Neuron (in vitro differentiated cells): ENCODE measurements at regions not wholly inside any gene's neighbourhood (a gene's known extent, or its start where the extent isn't known, plus 50 kb on each side); places are given as distances from the start of the nearest gene placed in this dataset.

Experiments
- H2AFZ ChIP-seq: one replicate; pipeline ENCODE4 v1.6.1; 2013; ENCODE audit warnings: low read depth, mild to moderate bottlenecking, inconsistent platforms, low read length, moderate library complexity
- H3K27me3 ChIP-seq: one replicate; pipeline ENCODE4 v1.6.1; 2013; ENCODE audit warnings: low read length; ENCODE audit not compliant: insufficient read depth
- H3K36me3 ChIP-seq: one replicate; pipeline ENCODE4 v1.6.1; 2013; ENCODE audit warnings: low read length; ENCODE audit not compliant: insufficient read depth
- H3K4me1 ChIP-seq: one replicate; pipeline ENCODE4 v1.6.1; 2013; ENCODE audit warnings: low read length; ENCODE audit not compliant: insufficient read depth
- H3K4me3 ChIP-seq: 2 replicates; pipeline ENCODE4 v1.5.1; 2013; ENCODE audit warnings: mild to moderate bottlenecking, low read length, moderate library complexity
- H3K9me3 ChIP-seq: one replicate; pipeline ENCODE4 v1.6.1; 2013; ENCODE audit warnings: low read length

DNA sequence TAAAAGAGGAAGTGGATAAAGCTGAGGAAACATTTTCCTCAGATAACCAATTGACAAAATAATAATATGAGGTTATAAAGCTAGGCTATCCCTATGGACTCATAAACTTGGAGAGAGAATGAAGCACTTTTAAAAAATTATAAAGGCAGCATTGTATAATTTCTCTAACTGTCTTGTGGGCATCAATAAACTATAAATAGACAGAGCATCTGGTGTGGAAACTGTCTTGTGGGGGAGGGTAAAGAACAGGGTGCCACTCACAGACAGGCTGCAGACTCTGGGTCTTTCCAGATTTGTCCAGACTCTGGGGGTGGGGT lies 333.5 kb downstream of the BUD13 start:
- Histone ChIP-seq H3K9me3 (no peaks in the 10 kb centered on the region), H3K27me3 (no peaks in the 10 kb centered on the region), H3K4me1 (no peaks in the 10 kb centered on the region), H3K36me3 (no peaks in the 10 kb centered on the region), H3K4me3 (no peak overlapping the region), H2AFZ (no peak overlapping the region)

DNA sequence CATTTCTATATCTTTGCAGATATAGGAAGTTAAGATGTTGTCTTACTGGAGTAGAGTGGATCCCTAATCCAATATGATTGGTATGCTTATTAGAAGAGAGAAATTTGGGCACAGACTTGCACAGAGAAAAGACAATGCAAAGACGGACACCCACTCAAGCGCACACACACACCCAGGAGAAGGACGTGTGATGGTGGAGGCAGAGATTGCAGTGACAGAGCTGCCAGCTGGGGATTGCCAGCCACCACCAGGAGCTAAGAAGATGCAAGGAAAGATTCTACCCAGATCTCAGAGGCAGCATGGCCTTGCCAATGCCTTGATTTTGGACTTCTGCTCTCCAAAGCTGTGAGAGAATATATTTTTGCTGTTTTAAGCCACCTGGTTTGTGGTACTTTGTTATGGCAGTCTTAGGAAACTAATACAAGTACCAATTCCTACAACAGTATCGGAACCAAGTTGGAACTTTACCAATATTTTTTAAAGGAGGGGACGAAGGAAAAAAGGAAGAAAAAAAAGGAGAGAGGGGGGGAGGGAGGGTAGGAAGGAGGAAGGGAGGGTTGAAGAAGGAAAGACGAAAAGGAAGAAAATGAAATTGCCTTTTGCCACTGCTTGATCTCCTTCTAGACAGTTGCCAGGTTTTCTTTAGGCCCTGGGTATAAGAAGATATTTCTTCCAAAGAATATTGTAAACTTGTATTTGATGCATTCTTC lies 334.0 kb downstream of the BUD13 start:
- no peaks in the 10 kb centered on the region for H3K9me3 ChIP-seq
- H3K4me3 ChIP-seq, result no peak overlapping the region
- H2AFZ ChIP-seq, result no peak overlapping the region
- no peaks in the 10 kb centered on the region for H3K27me3 ChIP-seq
- no peaks in the 10 kb centered on the region for H3K36me3 ChIP-seq
- H3K4me1 ChIP-seq, result no peaks in the 10 kb centered on the region

DNA sequence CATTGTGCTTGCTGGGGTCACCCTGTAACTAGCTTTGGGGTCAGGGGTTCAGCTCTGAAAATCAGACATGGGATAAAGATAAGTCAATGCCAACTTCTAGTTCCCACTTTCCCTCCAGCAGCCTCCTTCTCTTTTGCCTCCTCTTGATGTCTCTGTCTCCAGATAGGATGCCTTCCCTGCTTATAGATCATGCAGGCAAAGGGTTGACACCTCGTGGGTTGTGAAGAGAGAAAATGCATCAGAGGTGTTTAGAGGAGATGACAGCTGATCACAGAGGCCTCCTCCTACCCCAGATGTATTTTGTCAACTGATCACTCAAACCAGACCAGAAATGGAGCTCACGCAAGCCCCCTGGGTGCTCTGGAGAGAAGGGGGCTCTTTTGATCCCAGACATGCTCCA lies 337.8 kb downstream of the BUD13 start:
- H3K27me3 ChIP-seq, result no peaks in the 10 kb centered on the region
- no peak overlapping the region for H3K4me3 ChIP-seq
- no peaks in the 10 kb centered on the region for H3K9me3 ChIP-seq
- no peaks in the 10 kb centered on the region for H3K36me3 ChIP-seq
- no peak overlapping the region for H2AFZ ChIP-seq
- no peaks in the 10 kb centered on the region for H3K4me1 ChIP-seq

DNA sequence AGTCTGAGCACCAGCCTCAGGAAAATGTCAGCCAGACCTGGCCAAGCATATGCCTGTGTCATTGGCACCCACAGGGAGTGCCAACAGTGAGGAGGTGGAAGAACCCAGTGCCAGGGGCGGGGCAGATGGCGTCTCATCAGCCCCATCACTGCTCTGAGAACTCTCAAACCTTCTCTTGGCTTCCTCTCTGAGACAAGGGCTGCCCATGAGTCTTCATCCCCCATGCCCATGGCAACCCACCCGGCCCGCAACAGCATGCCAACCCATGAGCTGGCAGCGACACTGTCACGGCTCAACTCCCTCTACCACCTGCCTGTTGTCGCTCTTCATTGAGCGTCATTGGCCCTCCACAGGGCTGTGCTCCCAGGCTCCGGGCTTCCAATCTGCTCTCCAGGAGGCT lies 340.5 kb downstream of the BUD13 start:
- no peaks in the 10 kb centered on the region for H3K36me3 ChIP-seq
- H3K27me3 ChIP-seq, result no peaks in the 10 kb centered on the region
- H3K4me3 ChIP-seq, result no peak overlapping the region
- H3K4me1 ChIP-seq, result no peaks in the 10 kb centered on the region
- H3K9me3 ChIP-seq, result no peaks in the 10 kb centered on the region
- no peak overlapping the region for H2AFZ ChIP-seq

DNA sequence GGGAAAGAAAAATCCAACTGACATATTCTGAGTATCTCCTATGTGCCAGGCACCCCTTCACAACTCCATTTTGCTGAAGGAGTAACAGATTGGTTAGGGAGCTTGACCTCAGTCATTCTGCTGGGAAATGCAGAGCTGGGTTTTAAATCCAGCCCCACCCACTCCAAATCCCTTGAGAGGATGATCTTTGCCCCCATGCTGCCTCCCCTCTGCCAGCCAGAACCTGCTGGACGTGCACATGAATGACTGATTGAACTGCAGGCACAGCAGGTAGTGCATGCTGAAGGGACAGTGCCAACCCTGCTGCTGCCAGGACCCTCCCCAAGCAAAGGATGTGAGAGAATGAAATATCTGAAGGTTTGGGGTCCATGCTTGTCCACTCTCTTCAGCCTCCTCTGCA lies 340.9 kb downstream of the BUD13 start:
- Histone ChIP-seq H3K4me3 (no peak overlapping the region), H2AFZ (no peak overlapping the region), H3K4me1 (no peaks in the 10 kb centered on the region), H3K9me3 (no peaks in the 10 kb centered on the region), H3K36me3 (no peaks in the 10 kb centered on the region), H3K27me3 (no peaks in the 10 kb centered on the region)

DNA sequence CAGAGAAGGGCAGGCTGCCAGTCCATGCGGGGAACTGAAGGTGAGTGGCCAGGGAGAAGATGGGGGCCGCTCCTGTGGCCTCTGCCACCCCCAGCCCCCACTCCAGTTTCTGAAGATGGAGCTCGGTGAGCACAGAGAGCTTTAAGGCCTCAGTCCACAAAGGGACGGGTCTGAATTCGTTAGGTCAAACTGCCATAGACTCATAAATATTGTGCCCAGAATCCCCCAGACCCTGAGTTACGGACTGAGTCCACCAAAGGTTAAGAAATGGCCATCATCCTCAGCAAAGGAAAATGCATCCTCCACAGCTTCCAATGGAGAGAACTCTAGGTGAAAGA lies 344.2 kb downstream of the BUD13 start:
- no peaks in the 10 kb centered on the region for H3K36me3 ChIP-seq
- no peak overlapping the region for H3K4me3 ChIP-seq
- no peaks in the 10 kb centered on the region for H3K9me3 ChIP-seq
- H2AFZ ChIP-seq, result no peak overlapping the region
- no peaks in the 10 kb centered on the region for H3K27me3 ChIP-seq
- H3K4me1 ChIP-seq, result no peaks in the 10 kb centered on the region

DNA sequence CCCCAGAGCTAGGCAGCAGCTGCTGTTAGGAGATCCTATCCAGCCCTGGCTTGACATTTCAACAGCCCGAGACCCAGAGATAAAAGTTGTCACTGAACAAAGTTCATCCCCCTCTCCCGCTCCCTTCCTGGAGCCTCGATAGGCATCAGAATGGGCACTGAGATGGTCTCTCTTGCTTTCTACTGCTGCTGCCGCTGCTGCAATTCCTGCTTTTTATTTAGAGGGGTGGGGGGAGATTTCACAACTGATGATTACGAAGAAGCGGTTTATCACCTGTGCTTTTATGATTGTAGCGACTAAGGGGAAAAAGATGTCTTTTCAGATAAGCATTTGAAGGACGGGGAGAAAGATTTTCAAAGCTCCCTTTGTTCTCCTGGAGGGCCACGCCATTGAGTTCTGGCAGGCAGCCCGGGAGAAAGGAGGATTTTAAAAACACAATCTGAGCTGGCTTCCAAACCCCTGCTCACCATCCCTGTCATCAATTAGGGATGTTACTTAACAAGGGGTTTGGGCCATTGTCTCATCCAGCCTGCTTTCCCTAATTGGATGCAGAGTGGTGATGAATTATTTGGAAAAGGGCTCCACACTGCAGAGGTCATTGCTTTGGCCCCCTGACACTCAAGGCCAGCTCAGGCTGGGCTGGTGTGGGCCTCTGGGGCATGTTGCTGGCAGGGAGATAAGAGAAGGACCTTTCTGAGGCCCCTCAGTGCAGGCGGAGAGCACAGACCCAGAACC lies 344.7 kb downstream of the BUD13 start:
- H3K36me3 ChIP-seq, result no peaks in the 10 kb centered on the region
- H2AFZ ChIP-seq, result no peak overlapping the region
- H3K9me3 ChIP-seq, result no peaks in the 10 kb centered on the region
- no peaks in the 10 kb centered on the region for H3K4me1 ChIP-seq
- H3K27me3 ChIP-seq, result no peaks in the 10 kb centered on the region
- no peak overlapping the region for H3K4me3 ChIP-seq

DNA sequence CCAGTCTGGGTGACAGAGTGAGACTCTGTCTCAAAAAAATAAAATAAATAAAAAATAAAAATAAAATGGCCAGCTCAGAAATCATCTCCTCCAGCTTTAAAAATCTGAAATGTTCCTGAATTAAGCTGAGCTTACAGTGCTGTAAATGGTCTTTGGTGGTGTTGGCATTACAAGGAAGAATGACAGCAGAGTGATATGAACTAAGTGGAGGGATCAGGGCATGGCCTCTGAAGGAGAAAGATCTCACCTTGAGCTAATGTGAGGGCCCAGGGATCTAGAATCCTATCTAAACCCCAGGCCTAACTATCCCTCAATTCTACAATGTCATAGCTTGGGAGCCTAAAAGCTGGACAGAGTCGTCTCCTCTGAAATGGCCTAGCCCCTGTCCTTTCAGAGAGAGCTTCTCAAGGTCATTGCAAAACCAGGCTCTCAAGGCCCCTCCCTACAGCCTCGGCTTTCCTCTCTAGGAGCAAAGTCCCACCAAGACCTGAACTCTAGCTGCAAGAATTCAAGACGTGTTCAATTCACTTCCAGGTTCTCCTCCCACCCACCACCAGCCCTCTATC lies 345.4 kb downstream of the BUD13 start:
- Histone ChIP-seq H3K27me3 (no peaks in the 10 kb centered on the region), H3K4me3 (no peak overlapping the region), H3K9me3 (no peaks in the 10 kb centered on the region), H3K36me3 (no peaks in the 10 kb centered on the region), H2AFZ (no peak overlapping the region), H3K4me1 (no peaks in the 10 kb centered on the region)

DNA sequence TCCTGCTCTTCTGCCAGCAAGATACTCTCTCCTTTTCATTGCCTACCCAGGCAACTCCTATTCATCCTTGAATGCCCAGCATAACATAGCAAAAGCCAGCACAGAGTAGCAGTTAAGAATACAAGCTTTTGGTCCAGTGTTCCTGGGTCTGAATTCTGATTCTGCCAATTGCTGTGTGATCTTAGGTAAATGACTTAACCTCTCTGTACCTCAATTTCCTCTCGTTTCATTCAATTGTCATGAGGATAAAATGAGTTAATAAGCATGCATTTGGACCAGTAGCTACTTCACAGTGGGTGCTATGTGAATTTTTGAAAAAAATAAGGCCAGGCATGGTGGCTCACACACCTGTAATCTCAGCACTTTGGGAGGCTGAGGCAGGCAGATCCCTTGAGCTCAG lies 346.0 kb downstream of the BUD13 start:
- no peaks in the 10 kb centered on the region for H3K27me3 ChIP-seq
- H3K9me3 ChIP-seq, result no peaks in the 10 kb centered on the region
- H3K4me3 ChIP-seq, result no peak overlapping the region
- H3K4me1 ChIP-seq, result no peaks in the 10 kb centered on the region
- H2AFZ ChIP-seq, result no peak overlapping the region
- no peaks in the 10 kb centered on the region for H3K36me3 ChIP-seq

DNA sequence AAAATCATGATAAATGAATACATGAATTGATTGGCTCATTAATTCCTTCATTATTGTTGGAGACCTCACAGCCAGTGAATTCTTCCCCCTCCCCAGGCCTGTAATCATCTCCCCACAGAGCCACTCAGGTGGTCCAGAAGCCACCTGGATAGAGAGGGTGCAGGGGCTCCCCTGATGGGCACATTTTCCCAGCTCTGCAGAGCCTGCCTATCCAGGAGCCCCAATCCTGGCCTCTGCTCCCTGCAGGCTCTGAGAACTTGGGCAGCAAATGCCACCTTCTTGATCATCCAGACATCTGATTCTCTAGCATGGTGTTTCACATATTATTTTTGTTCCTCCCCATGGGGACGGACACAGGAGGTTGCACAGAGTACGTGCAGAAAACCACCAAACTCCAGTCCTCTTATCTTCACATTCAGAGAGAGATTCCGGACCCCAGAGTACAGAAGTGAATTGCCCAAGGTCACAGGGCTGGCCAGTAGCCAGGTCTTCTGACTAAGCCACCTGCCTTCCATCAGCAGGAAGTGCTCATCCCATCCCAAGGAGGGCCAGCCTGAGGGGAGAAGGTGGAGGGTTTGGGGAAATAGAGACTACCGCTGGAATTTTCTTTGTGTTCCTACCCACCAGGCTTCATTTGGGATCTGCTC lies 348.0 kb downstream of the BUD13 start:
- Histone ChIP-seq H3K36me3 (no peaks in the 10 kb centered on the region), H3K4me3 (no peak overlapping the region), H3K4me1 (no peaks in the 10 kb centered on the region), H3K27me3 (no peaks in the 10 kb centered on the region), H2AFZ (no peak overlapping the region), H3K9me3 (no peaks in the 10 kb centered on the region)

DNA sequence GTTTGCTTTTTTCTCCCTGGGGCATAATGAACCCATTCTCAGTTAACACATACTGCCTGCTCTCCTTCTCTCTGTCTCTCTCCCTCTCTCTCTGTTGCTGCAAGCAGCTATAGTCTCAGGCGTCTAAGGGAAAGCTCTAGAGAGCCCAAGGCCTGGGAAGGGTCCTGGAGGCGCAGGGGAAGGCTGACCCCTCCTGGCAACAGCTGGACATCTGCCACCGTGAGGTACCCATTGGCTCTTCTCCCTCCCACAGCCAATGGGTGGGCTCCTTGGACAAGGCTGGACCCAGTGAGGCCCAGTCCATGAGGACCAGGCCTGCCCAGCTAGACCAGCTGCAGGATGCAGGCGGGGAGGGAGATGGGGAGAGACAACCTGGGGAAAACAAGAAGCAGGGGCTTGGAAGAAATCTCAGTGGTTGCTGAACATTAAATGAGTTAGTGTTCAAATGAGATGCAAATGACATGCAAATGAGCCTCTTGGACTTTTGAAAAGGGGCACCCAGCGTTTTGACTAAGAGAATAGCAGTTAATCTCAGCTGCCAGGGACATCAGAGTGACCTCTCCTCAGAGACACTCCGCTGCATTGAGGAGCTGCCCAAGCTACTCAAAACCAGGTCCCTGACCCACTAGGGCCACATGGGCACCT lies 349.7 kb downstream of the BUD13 start:
- Histone ChIP-seq H3K27me3 (no peaks in the 10 kb centered on the region), H2AFZ (no peak overlapping the region), H3K4me3 (no peak overlapping the region), H3K4me1 (no peaks in the 10 kb centered on the region), H3K36me3 (no peaks in the 10 kb centered on the region), H3K9me3 (no peaks in the 10 kb centered on the region)

DNA sequence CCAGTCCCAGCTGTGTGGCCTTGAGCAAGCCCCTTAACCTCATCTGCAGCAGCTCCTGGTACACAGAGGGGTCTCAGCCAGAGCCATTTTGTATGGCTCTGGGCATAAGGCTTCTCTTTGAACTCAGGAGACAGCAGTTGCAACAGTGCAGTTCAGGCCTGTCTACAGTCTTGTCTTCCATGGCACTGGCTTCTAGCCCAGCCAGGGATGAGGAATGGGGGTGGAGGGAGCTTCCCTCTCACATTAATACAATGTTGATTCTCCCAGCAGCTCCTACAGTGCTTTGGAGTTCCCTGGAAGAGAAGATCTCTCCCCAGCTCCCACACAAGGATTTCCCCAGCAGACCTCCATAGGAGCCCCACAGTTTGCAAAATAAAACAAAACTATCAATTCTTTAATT lies 350.2 kb downstream of the BUD13 start:
- H3K27me3 ChIP-seq, result no peaks in the 10 kb centered on the region
- H3K36me3 ChIP-seq, result no peaks in the 10 kb centered on the region
- H2AFZ ChIP-seq, result no peak overlapping the region
- H3K4me3 ChIP-seq, result no peak overlapping the region
- no peaks in the 10 kb centered on the region for H3K4me1 ChIP-seq
- no peaks in the 10 kb centered on the region for H3K9me3 ChIP-seq

DNA sequence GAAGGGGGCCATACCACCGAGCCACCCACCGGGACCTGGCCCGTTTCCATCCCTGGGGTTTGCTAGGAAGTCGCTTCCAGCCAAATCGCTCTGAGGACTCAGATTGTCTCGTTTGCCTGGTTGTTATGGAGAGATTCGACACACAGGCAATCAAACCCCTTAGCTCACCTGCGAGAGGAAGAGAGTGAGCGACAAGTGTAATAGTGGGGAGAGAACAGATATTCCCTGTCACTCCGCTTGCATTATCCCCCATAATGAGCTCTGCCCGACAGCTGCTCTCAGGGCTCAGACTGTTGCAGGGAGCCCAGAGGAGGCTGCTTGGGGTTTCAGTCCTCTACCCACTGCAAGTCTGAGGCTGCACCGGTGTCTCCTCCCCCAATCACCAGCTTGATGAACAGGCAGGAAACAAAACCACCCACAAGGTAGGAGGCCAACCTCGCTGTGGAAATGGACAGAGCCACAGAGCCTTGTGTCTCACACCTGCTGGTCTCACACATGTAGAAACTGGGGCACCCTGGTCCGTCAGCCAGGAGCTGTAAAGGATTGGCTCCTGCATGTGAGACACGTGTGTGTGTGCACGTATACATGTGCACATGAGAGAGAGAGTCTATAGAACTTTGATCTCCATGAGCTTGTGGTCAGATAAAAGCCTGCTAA lies 351.1 kb downstream of the BUD13 start:
- Histone ChIP-seq H3K9me3 (no peaks in the 10 kb centered on the region), H3K36me3 (no peaks in the 10 kb centered on the region), H3K4me1 (no peaks in the 10 kb centered on the region), H2AFZ (no peak overlapping the region), H3K4me3 (no peak overlapping the region), H3K27me3 (no peaks in the 10 kb centered on the region)
